ENCODE measurements at regions not wholly inside any gene's neighbourhood (a gene's known extent, or its start where the extent isn't known, plus 50 kb on each side); places are given as distances from the start of the nearest gene placed in this dataset.

DNA sequence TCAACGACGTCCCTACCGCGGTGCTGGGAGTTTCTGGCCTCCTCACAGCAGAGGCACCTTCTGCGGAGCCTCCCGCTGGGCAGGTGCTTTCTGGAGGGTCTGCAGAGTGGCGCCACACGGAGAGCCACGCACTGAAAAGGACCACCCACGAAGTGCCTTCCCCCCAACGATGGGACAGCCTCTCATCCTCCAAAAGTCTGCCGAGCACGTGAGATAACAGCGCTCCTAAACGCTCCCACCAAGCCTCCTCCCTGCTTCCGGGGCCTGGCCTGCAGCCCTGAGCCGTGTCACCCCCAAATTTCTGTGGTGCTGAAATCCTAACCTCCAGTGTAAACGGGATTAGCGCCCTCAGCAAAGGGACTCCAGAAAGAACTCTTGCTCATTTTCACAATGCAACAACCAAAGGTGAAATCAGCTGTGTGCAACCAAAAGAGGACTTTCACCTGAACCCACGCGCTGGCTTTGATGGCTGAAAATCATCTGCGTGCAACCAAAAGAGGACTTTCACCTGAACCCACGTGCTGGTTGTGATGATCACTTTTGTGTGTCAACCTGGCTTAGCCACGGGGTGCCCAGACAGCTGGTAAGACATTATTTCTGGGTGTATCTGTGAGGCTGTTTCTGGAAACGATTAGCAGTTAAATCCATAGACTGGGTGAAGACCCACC, 924.6 kb downstream of the BRD1 start:
- no peak overlapping the region for H3K4me3 ChIP-seq (ENCODE audit: low read depth, low read length)

DNA sequence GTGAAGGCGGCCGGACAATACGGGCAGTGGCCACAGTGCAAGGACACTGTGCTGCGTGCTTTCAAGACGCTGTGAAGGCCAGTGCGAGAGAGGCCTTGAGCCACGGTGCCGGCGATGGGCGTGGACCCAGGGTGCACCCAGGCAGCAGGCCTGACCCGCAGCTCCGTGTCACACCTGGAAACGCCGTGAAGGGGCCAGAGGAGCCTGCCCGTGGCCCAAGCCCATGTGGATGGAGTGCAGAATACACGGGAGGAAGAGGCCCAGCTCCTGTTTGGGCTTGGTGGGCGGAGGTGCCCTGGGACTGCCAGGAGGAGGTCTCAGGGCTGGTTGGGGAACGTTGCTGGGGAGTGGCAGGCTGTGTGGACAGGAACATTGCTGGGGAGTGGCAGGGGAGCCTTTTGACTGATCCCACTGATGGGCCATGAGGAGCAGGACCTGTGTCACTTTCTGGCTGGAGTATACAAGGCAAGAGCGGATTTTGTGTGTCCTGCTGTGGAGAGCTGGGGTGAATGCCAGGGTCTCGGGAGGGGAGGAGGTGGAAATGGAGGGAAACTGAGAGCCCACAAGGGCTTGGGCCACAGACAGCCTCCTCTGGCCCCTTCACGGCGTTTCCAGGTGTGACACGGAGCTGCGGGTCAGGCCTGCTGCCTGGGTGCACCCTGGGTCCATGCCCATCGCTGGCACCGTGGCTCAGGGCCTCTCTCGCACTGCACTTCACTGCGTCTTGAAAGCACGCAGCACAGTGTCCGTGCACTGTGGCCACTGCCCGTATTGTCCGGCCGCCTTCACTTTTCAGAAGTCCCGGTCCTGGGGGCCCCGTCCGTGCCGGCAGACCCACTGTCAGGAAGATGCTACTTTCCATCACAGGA, 925.4 kb downstream of the BRD1 start:
- no peak overlapping the region for H3K4me3 ChIP-seq (ENCODE audit: low read depth, low read length)

DNA sequence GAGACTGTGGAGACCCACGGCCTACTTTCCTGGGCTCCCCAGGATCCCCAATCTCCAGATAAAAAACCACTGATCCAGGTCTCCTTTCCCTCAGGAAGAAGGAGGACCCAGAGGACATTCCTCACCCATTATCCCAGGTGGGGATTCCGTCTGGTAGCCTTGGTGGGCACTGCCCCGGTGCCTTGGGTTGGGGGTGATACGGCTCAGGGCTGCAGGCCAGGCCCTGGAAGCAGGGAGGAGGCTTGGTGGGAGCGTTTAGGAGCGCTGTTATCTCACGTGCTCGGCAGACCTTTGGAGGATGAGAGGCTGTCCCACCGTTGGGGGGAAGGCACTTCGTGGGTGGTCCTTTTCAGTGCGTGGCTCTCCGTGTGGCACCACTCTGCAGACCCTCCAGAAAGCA, 926.3 kb downstream of the BRD1 start:
- no peak overlapping the region for H3K4me3 ChIP-seq (ENCODE audit: low read depth, low read length)

DNA sequence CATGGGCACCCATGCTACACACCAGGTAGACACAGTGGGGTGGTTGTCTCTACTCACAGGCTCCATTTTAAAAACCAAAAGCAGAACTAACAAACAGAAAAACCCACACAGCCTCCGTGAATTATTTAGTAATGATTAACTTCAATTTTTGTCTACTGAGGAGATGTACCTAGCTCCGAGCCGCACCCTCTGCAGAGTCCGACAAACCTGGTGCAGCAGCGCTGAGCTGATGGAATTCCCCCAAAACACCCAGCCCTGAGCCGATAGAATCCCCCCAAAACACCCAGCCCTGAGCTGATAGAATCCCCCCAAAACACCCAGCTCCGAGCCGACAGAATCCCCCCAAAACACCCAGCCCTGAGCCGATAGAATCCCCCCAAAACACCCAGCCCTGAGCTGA, 927.0 kb downstream of the BRD1 start:
- no peak overlapping the region for H3K4me3 ChIP-seq (ENCODE audit: low read depth, low read length)

DNA sequence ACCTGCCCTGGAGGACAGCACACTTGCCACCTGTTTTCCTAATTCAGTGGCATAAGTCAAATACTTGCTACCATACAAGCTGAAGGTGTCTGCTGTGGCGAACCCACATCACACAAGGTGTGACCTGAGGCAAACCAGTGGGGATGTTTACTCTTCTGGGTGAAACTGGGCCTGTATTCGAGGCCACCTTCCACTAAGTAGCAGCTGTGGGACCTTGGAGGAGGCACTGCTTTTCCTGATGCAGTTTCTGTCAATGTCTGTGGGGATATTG, 927.4 kb downstream of the BRD1 start:
- H3K4me3 ChIP-seq (ENCODE audit: low read depth, low read length): no peak overlapping the region

DNA sequence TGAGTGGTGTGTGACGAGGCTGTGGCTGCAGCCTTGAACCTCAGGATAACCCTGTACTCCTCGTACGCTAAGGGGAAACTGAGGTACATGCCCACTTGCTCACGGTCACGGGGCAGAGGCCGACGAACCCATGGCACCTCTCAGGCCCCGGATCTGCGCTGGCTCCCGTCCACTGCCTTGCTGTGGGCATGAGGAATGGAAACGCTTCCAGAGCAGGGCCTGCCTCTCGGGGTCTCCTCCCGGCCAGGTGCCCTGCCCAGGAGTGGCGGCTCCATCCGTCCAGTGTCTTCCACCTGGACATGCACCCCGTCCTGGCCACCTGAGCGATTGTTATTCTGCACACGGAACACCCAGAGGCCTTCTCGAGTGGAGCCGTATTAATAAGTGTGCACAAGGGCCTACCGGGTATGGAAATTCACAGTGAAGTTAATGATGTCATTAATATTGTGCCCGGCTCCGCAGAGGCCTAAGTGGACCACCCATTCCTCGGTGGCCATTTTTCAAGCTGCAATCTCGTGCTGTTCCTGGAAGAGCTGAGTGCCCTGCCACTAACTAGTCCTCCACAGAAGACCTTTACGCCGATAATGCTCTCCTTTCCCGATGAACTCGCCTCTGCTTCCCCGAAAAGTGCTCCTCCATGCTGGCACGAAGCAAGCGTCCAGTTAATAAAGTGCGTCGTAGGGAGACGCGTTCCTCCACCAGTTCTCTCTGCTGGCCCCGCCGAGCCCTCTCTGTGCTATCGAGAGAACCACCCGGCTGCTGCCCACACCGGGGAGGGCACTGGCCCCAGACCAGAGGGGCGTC, 927.9 kb downstream of the BRD1 start:
- no peak overlapping the region for H3K4me3 ChIP-seq (ENCODE audit: low read depth, low read length)

DNA sequence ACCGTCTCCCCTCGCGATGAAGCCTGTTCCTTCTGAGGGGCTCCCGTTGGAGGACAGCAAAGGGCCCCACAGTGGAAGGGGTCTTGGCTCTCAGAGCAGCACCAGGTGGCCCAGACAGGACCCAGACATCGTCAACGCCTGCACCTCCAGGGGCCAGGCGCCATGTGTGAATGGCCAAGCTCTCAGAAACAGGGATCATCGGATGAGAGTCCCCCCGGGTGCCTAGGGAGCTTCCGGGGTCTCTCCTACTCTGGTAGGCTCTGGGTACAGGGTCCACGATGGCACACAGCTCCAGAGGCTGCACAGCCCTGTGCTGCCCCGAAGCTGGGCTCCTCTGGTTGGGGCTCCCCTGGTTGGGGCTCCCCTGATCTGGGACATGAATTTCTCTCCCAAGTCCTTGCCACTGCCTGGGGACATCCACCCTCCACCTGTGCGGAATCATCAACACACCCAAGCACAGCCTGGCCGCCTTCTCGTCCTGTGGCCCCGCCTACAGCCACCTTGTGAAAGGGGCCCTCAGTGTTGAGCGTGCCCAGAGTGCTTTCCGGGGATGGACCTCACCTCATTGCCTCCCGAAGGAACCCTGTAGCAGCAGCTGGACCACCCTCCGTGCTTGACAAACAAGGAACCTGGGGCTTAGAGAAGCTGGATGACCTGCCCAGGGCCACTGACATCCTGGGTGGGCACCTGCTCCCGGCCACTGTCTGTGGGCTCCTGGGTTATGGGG, 929.0 kb downstream of the BRD1 start:
- H3K4me3 ChIP-seq (ENCODE audit: low read depth, low read length): no peak overlapping the region

DNA sequence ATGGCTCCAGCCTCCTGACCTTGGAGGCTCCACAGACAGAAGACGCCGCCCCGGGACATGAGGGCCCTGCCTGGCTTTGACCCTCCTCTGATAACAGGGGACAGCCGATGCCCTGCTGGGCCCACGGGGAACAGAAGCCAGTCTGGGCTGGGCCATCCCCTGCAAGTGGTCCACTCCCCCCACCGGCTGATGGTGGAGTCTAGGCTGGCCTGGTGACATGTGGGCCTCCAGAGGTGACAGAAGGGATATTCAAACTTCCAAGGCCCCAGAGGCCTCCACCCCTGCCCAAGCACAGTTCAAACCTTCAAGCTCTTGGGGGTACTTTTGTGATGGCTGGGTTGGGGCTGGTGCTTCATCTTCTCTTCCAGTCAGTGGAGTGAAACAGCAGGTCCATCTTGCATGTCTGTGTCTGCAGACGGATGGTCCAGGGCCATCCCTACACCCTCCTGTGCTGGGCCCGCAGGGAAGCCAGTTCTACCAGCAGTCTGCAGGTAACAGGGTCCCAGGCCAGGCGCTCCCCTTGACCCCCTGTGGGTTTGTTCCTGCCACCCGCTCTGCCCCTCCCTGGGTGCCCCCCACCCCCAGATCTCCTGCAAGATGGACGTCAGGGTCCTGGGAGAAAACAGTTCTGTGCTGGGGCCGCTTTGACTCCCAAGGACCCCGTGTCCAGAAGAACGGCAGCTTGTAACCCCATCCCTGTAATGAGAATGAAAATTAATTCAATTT, 929.9 kb downstream of the BRD1 start:
- H3K4me3 ChIP-seq (ENCODE audit: low read depth, low read length): no peak overlapping the region

DNA sequence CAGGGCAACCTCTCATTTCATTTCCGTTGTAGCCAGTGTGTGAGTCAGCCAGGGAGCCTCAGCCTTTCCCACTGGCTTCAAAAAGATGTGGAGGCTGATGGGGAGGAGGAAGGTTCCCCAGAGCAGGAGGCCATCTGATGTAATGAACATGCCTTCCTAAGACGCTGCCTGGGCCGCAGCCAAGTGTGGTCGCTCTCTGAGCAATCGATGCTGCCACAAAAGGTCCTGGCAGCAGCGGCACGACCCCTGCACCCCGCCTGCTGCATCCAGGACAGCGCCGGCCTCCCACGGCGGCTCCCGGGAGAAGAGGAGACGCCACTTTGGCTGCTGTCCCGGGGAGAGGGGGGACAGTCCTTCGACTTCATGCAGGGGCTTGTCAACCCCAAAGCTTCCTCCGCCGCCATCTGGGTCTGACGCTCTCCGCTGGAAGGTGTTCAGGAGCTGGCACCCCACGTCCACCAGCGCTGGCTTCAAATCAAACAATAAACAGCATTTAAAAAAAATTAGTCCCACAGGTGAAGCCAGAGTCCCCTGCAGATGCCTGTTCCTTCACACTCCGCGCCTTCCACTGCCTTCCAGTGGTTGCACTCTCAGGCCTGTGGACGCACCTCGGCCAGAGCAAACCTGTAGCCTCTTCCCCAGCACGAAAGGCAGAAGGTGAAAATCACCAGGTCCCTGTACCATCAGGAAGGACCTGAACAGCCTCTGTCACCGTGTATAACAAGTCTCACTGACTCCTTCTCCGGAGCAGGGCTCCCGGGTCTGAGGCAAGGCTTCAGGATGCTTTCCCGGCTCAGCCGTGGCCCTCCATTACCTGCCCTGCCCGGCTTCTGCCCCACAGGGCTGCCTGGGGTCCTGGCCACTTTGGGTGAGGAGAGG, 930.7 kb downstream of the BRD1 start:
- no peak overlapping the region for H3K4me3 ChIP-seq (ENCODE audit: low read depth, low read length)

DNA sequence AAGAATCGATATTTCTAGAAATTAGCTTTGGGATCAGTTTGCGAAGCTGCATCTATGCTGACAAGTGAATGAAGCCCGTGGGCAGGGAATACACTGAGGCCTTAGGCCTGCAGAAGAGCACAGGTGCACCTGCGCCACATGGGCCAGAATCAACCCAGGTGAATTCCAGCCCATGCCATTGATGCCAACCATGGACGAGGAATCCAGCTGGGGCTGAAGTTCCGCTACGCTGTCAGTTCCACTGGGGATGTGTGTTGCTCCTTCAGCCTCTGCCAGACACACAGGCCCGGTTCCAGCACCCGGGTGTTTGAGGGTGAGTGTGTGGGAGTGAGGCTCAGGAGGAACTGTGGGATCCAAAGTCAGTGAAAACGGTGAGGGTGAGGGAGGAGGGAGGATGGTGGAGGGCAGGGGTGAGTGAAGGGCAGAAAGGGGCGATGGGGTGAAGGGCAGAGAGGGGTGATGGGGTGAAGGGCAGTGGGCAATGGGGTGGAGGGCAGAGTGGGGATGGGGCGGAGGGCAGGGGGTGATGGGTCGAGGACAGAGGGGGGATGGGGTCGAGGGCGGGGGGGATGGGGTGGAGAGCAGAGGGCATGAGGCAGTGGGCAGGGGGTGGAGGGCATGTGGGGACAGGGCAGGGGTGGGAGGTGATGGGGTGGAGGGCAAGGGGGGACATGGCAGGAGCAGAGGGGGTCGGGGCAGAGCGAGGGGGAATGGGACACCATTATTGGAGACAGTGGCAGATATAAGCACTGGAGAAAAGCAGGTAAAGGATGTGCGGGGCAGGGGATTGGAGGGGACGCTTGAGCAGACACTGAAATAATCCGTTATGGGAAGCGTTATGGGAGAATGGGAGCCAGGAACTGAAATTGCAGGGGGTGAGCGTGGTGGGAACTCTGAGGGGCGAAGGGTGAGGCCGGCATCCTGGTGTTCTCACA, 931.6 kb downstream of the BRD1 start:
- H3K4me3 ChIP-seq (ENCODE audit: low read depth, low read length): no peak overlapping the region

DNA sequence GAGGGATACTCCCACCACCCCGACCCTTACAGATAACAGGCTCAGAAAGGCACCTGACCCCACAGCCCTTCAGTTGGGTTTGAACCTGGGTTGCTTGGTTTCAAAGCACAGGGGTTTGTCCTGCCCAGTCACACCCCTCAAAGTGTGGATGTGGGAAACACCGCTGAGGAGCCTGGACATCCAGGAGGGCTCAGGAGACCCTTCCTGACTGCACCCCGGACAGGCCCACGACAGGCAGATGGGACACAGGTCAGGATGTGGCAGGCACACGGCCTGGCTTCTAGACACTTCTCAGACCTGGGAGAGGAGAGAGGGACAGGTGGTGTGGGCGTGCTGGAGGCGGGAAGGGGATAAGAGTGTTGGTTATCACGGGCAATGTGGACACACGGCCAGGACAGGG, 932.3 kb downstream of the BRD1 start:
- no peak overlapping the region for H3K4me3 ChIP-seq (ENCODE audit: low read depth, low read length)

DNA sequence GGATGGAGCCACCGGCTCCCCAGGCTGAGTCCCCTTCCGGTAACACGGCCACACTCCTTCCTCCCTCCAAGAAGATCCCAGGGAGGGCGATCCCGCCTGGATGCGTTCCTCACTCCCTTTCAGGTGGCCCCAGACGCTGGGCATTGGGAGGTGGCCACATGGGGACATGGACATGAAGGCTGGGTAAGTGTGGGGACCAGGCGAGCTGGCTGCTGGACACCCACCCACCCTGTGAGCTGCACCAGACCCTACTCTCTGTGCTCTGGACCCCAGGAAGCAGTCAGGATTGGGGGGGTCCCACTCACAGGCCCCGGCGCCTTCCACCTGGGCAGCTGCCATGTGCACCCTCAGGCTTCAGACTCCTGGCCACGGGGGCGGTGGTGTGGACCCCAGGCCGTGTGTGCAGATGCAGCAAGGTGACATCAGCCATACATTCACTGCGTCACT, 932.8 kb downstream of the BRD1 start:
- H3K4me3 ChIP-seq (ENCODE audit: low read depth, low read length): no peak overlapping the region

DNA sequence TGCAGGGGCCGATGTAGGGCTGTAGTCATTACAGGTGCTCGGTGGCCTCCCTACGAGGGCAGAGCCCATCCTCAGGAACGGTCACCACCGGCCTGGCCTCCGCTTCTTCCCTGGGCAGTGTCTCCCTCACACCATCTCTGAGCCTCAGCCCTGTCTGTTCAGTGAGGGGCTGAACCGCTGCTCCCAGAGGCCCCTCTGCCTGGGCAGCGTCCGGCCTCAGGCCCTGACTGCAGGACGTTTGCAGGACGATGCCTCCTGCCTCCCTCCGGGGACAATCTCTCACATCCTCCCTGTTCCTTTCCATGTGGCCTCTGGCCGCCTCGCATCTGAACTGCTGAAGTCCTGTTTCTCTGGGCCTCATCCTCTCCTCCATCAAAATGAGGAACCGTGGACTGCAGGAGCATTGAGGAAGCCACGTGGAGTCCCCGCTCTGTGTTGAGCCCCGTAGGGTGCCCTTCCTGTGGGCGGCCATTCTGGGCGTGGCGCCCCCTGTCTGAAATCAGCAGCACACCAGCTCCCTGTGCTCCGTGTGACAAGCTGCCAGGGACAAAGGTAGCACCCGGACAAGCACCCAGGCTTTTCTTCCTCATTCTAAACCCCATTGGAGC, 933.5 kb downstream of the BRD1 start:
- no peak overlapping the region for H3K4me3 ChIP-seq (ENCODE audit: low read depth, low read length)

DNA sequence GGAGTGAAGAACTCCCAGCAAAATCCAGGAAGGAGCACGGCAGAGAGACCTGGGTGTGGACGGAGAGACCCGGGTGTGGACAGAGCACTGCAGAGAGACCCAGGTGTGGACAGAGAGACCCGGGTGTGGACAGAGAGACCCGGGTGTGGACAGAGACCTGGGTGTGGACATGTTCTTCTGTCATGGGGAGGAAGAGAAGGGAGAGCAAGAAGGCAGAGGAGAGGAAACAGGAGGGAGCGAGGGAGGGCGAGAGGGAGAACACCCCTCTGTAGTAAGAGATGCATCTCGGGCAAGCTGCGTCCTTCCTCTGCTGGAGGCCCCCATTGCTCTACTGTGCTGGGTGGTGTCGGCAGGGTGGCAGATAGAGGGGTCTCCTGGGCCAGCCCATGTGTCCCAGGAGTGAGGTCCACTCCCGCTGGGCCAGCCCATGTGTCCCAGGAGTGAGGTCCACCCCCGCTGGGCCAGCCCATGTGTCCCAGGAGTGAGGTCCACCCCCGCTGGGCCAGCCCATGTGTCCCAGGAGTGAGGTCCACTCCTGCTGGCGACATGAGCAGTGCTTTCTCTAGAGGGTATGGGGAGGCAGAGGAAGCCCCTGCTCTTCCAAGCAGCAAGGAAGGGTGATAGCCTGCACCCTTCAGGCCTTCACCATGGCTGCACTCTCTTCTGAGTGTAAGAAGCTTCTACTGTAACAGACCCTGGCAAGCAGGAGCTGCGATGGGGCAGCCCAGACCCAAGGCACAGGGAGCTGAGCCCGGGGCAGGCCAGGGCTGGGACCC, 934.2 kb downstream of the BRD1 start:
- H3K4me3 ChIP-seq (ENCODE audit: low read depth, low read length): no peak overlapping the region

DNA sequence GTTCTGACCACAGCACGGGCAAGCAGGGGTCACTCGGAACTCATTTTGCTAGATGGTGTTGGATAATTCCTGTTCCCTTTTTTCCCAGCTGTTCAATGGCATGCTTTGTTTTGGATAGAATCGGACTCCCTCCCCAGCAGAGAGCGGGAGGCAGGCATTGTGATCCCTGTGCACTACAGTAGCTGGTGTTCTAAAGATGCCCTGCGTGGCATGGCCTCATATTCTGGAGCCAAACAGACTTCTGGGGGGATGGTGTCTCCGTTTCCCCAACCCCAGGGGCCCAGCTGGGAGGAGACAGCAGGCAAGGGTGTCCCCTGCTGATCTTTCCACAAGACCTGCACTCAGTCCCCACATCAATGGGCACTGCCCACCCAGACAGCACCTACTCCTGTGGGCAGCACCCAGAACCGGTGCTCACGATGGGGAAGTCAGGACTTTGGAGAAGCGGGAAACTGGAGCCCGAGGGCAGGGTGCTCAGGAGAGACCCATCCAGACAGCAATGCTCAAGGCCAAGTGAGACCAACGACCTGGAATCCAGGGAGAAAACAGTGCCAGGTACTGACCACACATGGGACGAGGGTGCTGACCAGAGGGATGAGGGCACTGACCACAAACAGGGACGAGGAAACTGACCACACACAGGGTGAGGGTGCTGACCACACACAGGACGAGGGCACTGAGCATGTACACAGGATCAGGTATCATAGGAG, 934.9 kb downstream of the BRD1 start:
- H3K4me3 ChIP-seq (ENCODE audit: low read depth, low read length): no peak overlapping the region

DNA sequence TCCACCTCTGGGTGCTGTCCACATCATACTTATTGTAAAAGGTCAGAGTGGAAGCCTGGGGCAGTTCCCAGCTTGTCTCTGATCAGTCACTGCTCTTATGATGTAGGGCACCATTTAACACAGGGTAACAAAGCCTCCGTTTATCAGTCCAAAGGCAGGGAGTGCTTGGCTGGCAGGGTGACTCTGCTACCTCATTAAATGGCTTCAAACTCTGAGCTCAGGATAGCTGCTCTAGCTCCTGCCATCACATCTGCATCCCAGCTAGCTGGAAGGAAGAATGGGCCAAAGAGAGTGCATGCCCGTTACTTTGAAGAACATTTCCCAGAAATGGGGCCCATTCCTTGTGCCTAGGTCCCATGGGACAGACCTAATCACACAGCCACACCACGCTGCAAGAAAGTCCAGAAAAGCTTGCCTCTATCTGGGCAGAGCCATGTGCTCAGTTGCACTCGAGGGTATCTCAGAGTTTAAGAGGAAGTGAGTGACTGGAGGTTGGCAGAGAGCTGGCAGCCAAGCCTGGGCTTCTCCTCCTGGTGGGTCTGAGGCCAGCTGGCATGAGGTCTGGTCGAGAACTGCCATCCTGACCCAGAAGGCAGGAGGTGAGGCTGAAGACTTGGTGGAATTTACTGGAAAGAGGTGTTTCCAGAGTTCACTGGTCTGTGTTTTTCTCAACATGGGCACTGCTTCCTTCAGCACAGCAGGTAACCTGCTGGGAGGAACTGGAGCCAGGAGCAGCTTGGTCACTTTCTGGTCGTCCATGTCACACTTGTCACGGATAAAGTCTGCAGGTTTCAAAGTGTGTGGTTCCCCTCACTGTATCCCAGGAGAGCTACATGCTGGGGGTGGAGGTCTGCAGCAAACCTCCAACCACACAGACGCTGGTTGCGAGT, 935.7 kb downstream of the BRD1 start:
- no peak overlapping the region for H3K4me3 ChIP-seq (ENCODE audit: low read depth, low read length)
